Naive thymus-derived CD4-positive, alpha-beta T cell (primary cell): ENCODE measurements at regions not wholly inside any gene's neighbourhood (a gene's known extent, or its start where the extent isn't known, plus 50 kb on each side); places are given as distances from the start of the nearest gene placed in this dataset.

Experiments used
- ATAC-seq: fragments of 150-1000 bp; cut with Tn5 transposase; 2 replicates; pipeline ENCODE4 v1.10.0; 2021; ENCODE audit warnings: mild to moderate bottlenecking, moderate library complexity
- CTCF ChIA-PET: fragments of 350-600 bp; sonication (Branson Sonifier 250); formaldehyde crosslinking; loops from one replicate; lab custom pipeline; 2021; ENCODE audit warnings: antibody characterized with exemption; lab: Charles Lee
- POLR2A ChIA-PET: fragments of 350-600 bp; sonication (Branson Sonifier 250); formaldehyde crosslinking; loops from one replicate; lab custom pipeline; 2021; ENCODE audit warnings: antibody characterized with exemption, inconsistent platforms; lab: Charles Lee
- DNase-seq, 9 donors: peaks; one replicate each; pipeline versions ENCODE4 v3.0.0 to v3.0.0-alpha.2; 2020 to 2022; ENCODE audit warnings: mixed read lengths in 1 of 9
- H3K27ac ChIP-seq: one replicate; pipeline ENCODE4 v1.7.0; 2013; ENCODE audit warnings: mild to moderate bottlenecking, low read depth, low read length, moderate library complexity
- H3K27me3 ChIP-seq, 2 donors: one replicate each; pipeline ENCODE4 v1.7.0; 2013; ENCODE audit warnings: low read length in 2 of 2, mild to moderate bottlenecking in 2 of 2, moderate library complexity in 2 of 2; ENCODE audit not compliant: control insufficient read depth in 2 of 2, insufficient read depth in 2 of 2
- H3K36me3 ChIP-seq, 3 experiments: 1 replicate in 2 of 3; 2 replicates in 1 of 3; pipeline ENCODE4 v1.7.0; 2013; ENCODE audit warnings: low read length in 3 of 3, mild to moderate bottlenecking in 3 of 3, moderate library complexity in 1 of 3; ENCODE audit not compliant: insufficient read depth in 3 of 3, control insufficient read depth in 2 of 3
- H3K4me1 ChIP-seq, 2 donors: one replicate each; pipeline ENCODE4 v1.7.0; 2013; ENCODE audit warnings: low read length in 2 of 2, mild to moderate bottlenecking in 2 of 2, moderate library complexity in 1 of 2; ENCODE audit not compliant: control insufficient read depth in 2 of 2, insufficient read depth in 2 of 2
- H3K4me3 ChIP-seq: 2 replicates; pipeline ENCODE4 v1.7.0; 2013; ENCODE audit warnings: mild to moderate bottlenecking, low read length
- H3K9me3 ChIP-seq, 3 experiments: 1 replicate in 2 of 3; 2 replicates in 1 of 3; pipeline ENCODE4 v1.7.0; 2013; ENCODE audit warnings: low read length in 3 of 3; ENCODE audit not compliant: control insufficient read depth in 2 of 3
- H3K27ac Mint-ChIP-seq, 9 donors: one replicate each; pipeline ENCODE4 v1.8.0; 2020 to 2022; ENCODE audit warnings: mixed read lengths in 9 of 9, mild to moderate bottlenecking in 8 of 9, moderate library complexity in 5 of 9, inconsistent platforms in 2 of 9
- H3K27me3 Mint-ChIP-seq, 5 donors: one replicate each; pipeline ENCODE4 v1.8.0; 2021 to 2022; ENCODE audit warnings: mixed read lengths in 5 of 5, mild to moderate bottlenecking in 1 of 5
- H3K36me3 Mint-ChIP-seq, 5 donors: one replicate each; pipeline ENCODE4 v1.8.0; 2020 to 2022; ENCODE audit warnings: mixed read lengths in 5 of 5, mild to moderate bottlenecking in 3 of 5, inconsistent platforms in 1 of 5
- H3K4me1 Mint-ChIP-seq, 7 donors: one replicate each; pipeline ENCODE4 v1.8.0; 2020 to 2022; ENCODE audit warnings: mixed read lengths in 7 of 7, mild to moderate bottlenecking in 3 of 7, inconsistent platforms in 1 of 7
- H3K4me3 Mint-ChIP-seq, 10 donors: one replicate each; pipeline ENCODE4 v1.8.0; 2020 to 2022; ENCODE audit warnings: mild to moderate bottlenecking in 10 of 10, mixed read lengths in 10 of 10, moderate library complexity in 6 of 10, inconsistent platforms in 2 of 10
- H3K9me3 Mint-ChIP-seq, 11 donors: one replicate each; pipeline ENCODE4 v1.8.0; 2020 to 2022; ENCODE audit warnings: mixed read lengths in 11 of 11, mild to moderate bottlenecking in 4 of 11, inconsistent platforms in 1 of 11, moderate library complexity in 1 of 11
- intact Hi-C, 2 donors: fragments of 100-400 bp; cut with micrococcal nuclease; formaldehyde crosslinking; loops; one replicate each; pipeline ENCODE4 v1.15.1; 2023

DNA sequence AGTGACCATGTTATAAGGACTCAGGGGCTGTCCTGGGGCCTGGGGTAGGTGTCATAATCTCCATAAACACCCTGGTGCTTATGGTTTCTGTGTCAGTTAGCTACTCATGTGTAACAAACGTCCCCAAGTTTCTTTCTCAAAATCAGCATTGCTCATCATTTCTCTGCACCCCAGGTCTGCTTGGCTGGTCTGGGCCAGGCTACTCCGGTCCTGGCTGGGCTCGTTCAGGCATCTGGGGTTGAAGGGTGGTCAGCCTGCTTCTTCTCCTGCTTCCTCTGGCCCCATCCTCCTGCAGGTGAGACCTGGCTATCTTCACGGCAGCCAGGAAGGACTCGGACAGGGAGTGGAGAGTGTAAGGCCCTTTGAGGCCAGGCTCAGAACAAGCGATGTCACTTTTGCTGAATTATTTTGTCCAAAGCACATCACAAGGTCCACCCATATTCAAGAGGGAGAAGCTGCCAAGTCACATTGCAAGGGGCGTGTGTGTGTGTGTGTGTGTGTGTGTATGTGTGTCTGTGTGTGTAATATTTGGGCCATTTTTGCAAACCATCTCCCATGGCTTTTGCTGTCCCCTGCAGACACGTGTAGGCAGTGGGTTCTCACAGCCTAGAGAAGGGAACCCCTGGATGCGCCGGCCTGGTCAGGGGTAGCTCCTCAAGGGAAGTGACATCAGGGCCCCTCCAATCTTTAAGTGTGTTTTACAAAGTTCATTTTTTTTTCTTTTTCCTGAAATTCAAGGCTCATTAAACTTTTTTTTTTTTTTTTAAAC, 535.8 kb downstream of the TBC1D22A start:
- H3K9me3 Mint-ChIP-seq: peaks cover 0 to 5% (median 0%) of the 10 kb centered on the region in 11 donors
- DNase-seq (no peak), ATAC-seq (no peak)
- Histone ChIP-seq H3K9me3 (no peaks in the 10 kb centered on the region), H3K4me1 (no peaks in the 10 kb centered on the region), H3K36me3 (no peaks in the 10 kb centered on the region), H3K27ac (no peak overlapping the region), H3K4me3 (no peak overlapping the region), H3K27me3 (no peaks in the 10 kb centered on the region)
- H3K27me3 Mint-ChIP-seq: peaks cover 0 to 36% (median 6%) of the 10 kb centered on the region in 5 donors
- H3K36me3 Mint-ChIP-seq: no peaks in the 10 kb centered on the region
- ChIA-PET CTCF (no interaction called here), POLR2A (no interaction called here)
- H3K27ac Mint-ChIP-seq: no peak overlapping the region
- intact Hi-C loops: no loop called here
- H3K4me1 Mint-ChIP-seq: peaks cover 0 to 2% (median 0%) of the 10 kb centered on the region in 7 donors
- no peak overlapping the region for H3K4me3 Mint-ChIP-seq

DNA sequence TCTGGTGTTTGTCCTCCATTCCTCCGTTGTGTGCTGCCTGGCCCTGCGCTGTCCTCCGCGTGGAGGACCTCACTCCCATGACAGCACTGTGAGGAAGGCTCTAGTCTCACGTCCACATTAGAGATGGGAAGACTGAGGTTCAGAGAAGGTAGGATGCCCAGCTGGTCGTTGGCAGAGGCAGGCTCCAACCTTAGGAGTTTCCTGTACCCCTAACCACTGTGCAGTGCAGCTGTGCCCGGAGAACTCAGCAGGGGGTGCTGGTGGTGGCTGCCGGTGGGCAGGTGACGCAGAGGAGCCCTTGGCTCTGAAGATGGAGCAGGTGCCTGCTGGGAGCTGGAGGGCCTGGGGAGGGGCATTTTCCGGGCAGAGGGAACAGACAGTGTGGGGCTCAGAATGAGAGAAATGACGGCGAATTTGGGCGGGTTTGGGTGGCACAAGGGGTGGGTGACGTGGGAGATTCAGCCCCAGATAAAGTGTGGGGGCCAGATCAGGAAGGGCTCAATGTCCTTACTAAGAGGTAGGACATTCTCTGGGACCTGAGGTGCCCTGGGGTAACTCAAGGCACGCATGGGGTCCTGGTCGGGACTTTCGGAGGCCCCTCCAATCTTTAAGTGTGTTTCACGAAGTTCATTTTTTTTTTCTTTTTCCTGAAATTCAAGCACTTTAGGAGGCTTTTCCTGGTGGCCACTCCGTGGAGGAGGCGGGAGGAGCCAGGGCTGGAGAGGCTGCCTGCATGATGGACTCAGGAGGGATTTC, 535.0 kb downstream of the TBC1D22A start:
- DNase-seq: no peak
- Mint-ChIP-seq H3K4me3 (no peak overlapping the region), H3K27me3 (peaks cover 0 to 37% (median 6%) of the 10 kb centered on the region in 5 donors), H3K4me1 (peaks cover 0 to 2% (median 0%) of the 10 kb centered on the region in 7 donors), H3K36me3 (no peaks in the 10 kb centered on the region), H3K9me3 (peaks cover 0 to 5% (median 0%) of the 10 kb centered on the region in 11 donors), H3K27ac (no peak overlapping the region)
- ChIA-PET CTCF (no interaction called here), POLR2A (no interaction called here)
- Histone ChIP-seq H3K4me3 (no peak overlapping the region), H3K9me3 (no peaks in the 10 kb centered on the region), H3K27me3 (no peaks in the 10 kb centered on the region), H3K4me1 (no peaks in the 10 kb centered on the region), H3K27ac (no peak overlapping the region), H3K36me3 (no peaks in the 10 kb centered on the region)
- intact Hi-C loops: no loop called here
- ATAC-seq: no peak

- Histone ChIP-seq H3K9me3 (no peaks in the 10 kb centered on the region), H3K4me3 (no peak overlapping the region), H3K36me3 (no peaks in the 10 kb centered on the region), H3K4me1 (no peaks in the 10 kb centered on the region), H3K27me3 (no peaks in the 10 kb centered on the region), H3K27ac (no peak overlapping the region)
- Mint-ChIP-seq H3K27ac (no peak overlapping the region), H3K36me3 (no peaks in the 10 kb centered on the region), H3K4me1 (peaks cover 0 to 2% (median 0%) of the 10 kb centered on the region in 7 donors), H3K9me3 (peaks cover 0 to 5% (median 0%) of the 10 kb centered on the region in 11 donors), H3K27me3 (peaks cover 0 to 37% (median 6%) of the 10 kb centered on the region in 5 donors), H3K4me3 (no peak overlapping the region)
- ChIA-PET CTCF (no interaction called here), POLR2A (no interaction called here)
- no peak for DNase-seq
- intact Hi-C loops: no loop called here
- no peak for ATAC-seq
Measured at GRCh38 chr22:47296405-47297260, 534.2 kb downstream of the TBC1D22A start.

- H3K27me3 Mint-ChIP-seq: peaks cover 0 to 37% (median 6%) of the 10 kb centered on the region in 5 donors
- H3K4me1 Mint-ChIP-seq: peaks cover 0 to 2% (median 0%) of the 10 kb centered on the region in 7 donors
- no peak overlapping the region for H3K27ac ChIP-seq
- H3K27me3 ChIP-seq: no peaks in the 10 kb centered on the region
- H3K36me3 ChIP-seq: no peaks in the 10 kb centered on the region
- ATAC-seq: no peak
- ChIA-PET CTCF (no interaction called here), POLR2A (no interaction called here)
- peaks cover 0 to 5% (median 0%) of the 10 kb centered on the region in 11 donors for H3K9me3 Mint-ChIP-seq
- no peak overlapping the region for H3K4me3 ChIP-seq
- intact Hi-C loops: no loop called here
- H3K4me1 ChIP-seq: no peaks in the 10 kb centered on the region
- H3K36me3 Mint-ChIP-seq: no peaks in the 10 kb centered on the region
- H3K9me3 ChIP-seq: no peaks in the 10 kb centered on the region
- DNase-seq: no peak
- H3K27ac Mint-ChIP-seq: no peak overlapping the region
- H3K4me3 Mint-ChIP-seq: no peak overlapping the region
Measured at GRCh38 chr22:47295982-47296381, 533.5 kb downstream of the TBC1D22A start.

DNA sequence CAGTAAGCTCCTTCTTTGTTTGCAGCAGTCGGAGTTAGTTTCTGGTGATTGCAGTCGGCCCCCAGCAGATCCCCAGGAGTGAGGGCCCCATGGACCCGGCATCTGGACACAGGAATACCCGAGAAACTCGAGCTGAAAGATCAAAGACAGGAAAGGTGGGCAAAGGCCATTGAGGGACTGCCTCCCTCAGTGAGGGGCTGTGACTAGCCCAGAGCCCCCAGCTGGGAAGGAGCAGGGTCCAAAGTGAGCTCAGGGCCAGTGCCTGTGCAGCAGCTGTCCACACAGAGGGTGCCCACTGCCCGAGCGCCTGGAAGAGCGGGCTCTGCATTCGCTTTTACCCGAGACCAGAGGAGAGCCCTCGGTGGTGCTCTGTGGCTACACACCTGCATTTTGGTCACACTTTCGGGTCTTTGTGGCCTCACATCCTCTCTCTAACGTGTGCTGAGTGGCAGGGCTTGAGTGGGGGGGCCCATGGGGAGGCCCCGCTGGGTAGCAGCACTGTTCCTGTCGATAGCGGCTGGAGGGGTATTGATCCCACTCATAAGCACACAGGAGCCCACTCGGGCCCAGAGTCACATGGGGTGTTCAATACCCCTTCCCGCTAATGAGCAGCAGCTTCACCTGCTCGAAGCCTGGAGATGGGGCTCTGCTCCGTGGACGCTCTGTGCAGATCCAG, 532.9 kb downstream of the TBC1D22A start:
- Histone ChIP-seq H3K27me3 (no peaks in the 10 kb centered on the region), H3K9me3 (no peaks in the 10 kb centered on the region), H3K27ac (no peak overlapping the region), H3K36me3 (no peaks in the 10 kb centered on the region), H3K4me3 (no peak overlapping the region), H3K4me1 (no peaks in the 10 kb centered on the region)
- Mint-ChIP-seq H3K36me3 (no peaks in the 10 kb centered on the region), H3K4me1 (peaks cover 0 to under 1% (median 0%) of the 10 kb centered on the region in 7 donors), H3K27ac (no peak overlapping the region), H3K27me3 (peaks cover 0 to 34% (median 6%) of the 10 kb centered on the region in 5 donors), H3K4me3 (no peak overlapping the region), H3K9me3 (peaks cover 0 to 5% (median 0%) of the 10 kb centered on the region in 11 donors)
- ChIA-PET CTCF (no interaction called here), POLR2A (no interaction called here)
- DNase-seq: no peak
- intact Hi-C loops: no loop called here
- ATAC-seq: no peak

- H3K27me3 Mint-ChIP-seq: peaks cover 0 to 31% (median 7%) of the 10 kb centered on the region in 5 donors
- Histone ChIP-seq H3K9me3 (no peaks in the 10 kb centered on the region), H3K36me3 (no peaks in the 10 kb centered on the region), H3K27ac (no peak overlapping the region), H3K4me3 (no peak overlapping the region), H3K4me1 (no peaks in the 10 kb centered on the region), H3K27me3 (no peaks in the 10 kb centered on the region)
- no peak overlapping the region for H3K4me3 Mint-ChIP-seq
- ATAC-seq: no peak
- no peaks in the 10 kb centered on the region for H3K4me1 Mint-ChIP-seq
- DNase-seq: no peak
- intact Hi-C loops: no loop called here
- ChIA-PET POLR2A (no interaction called here), CTCF (no interaction called here)
- no peak overlapping the region for H3K27ac Mint-ChIP-seq
- no peaks in the 10 kb centered on the region for H3K36me3 Mint-ChIP-seq
- peaks cover 0 to 5% (median 0%) of the 10 kb centered on the region in 11 donors for H3K9me3 Mint-ChIP-seq
Measured at GRCh38 chr22:47294576-47294975, 532.1 kb downstream of the TBC1D22A start.
